ENCODE measurements at regions not wholly inside any gene's neighbourhood (a gene's known extent, or its start where the extent isn't known, plus 50 kb on each side); places are given as distances from the start of the nearest gene placed in this dataset.

- Histone ChIP-seq H3K27me3 (no peaks in the 10 kb centered on the region), H3K9me3 (no peaks in the 10 kb centered on the region), H3K4me1 (no peaks in the 10 kb centered on the region), H3K4me3 (no peak overlapping the region), H3K27ac (no peak overlapping the region), H3K36me3 (no peaks in the 10 kb centered on the region)
- no peak for ATAC-seq
- intact Hi-C loops (cut with DNase I) = no loop called here
- no peak for DNase-seq
- whole genome bisulfite sequencing (ENCODE audit: insufficient coverage, low coverage, low lambda C conversion rate, missing lambda C conversion rate) = 84% methylated on average over 5 of the region's 6 CpGs
- TF ChIP-seq POLR2A (IDR thresholded peaks at IDR 0.05) = no peak
- TF ChIP-seq CTCF (IDR thresholded peaks at IDR 0.05) = no peak
Observed at GRCh38 chr20:55567826-55568225, 437.5 kb downstream of the CBLN4 start.

GRCh38 chr20:55565096-55565773 lies 440.1 kb downstream of the CBLN4 start:
- H3K27ac ChIP-seq = no peak overlapping the region
- ATAC-seq (no peak), DNase-seq (no peak)
- no peaks in the 10 kb centered on the region for H3K4me1 ChIP-seq
- intact Hi-C loops (cut with DNase I) = no loop called here
- H3K4me3 ChIP-seq = no peak overlapping the region
- 60% methylated on average over 5 of the region's 5 CpGs for WGBS (ENCODE audit: insufficient coverage, low coverage, low lambda C conversion rate, missing lambda C conversion rate)
- H3K9me3 ChIP-seq = no peaks in the 10 kb centered on the region
- no peaks in the 10 kb centered on the region for H3K27me3 ChIP-seq
- TF ChIP-seq CTCF (IDR thresholded peaks at IDR 0.05) (no peak), POLR2A (IDR thresholded peaks at IDR 0.05) (no peak)
- no peaks in the 10 kb centered on the region for H3K36me3 ChIP-seq

GRCh38 chr20:55561259-55561658 lies 444.1 kb downstream of the CBLN4 start:
- WGBS (ENCODE audit: insufficient coverage, low coverage, low lambda C conversion rate, missing lambda C conversion rate) = 74% methylated on average over 3 of the region's 3 CpGs
- intact Hi-C loops (cut with DNase I) = no loop called here
- no peaks in the 10 kb centered on the region for H3K4me1 ChIP-seq
- no peaks in the 10 kb centered on the region for H3K27me3 ChIP-seq
- H3K36me3 ChIP-seq = no peaks in the 10 kb centered on the region
- DNase-seq (no peak), ATAC-seq (no peak)
- no peak overlapping the region for H3K27ac ChIP-seq
- H3K4me3 ChIP-seq = no peak overlapping the region
- TF ChIP-seq CTCF (IDR thresholded peaks at IDR 0.05) = no peak
- no peak for TF ChIP-seq POLR2A (IDR thresholded peaks at IDR 0.05)
- H3K9me3 ChIP-seq = no peaks in the 10 kb centered on the region

- H3K4me1 ChIP-seq = no peaks in the 10 kb centered on the region
- ATAC-seq (no peak), DNase-seq (no peak)
- H3K4me3 ChIP-seq = no peak overlapping the region
- intact Hi-C loops (cut with DNase I) = no loop called here
- H3K36me3 ChIP-seq = no peaks in the 10 kb centered on the region
- TF ChIP-seq POLR2A (IDR thresholded peaks at IDR 0.05) (no peak), CTCF (IDR thresholded peaks at IDR 0.05) (no peak)
- H3K27me3 ChIP-seq = no peaks in the 10 kb centered on the region
- H3K9me3 ChIP-seq = no peaks in the 10 kb centered on the region
- H3K27ac ChIP-seq = no peak overlapping the region
- 53% methylated on average over 2 of the region's 2 CpGs for WGBS (ENCODE audit: insufficient coverage, low coverage, low lambda C conversion rate, missing lambda C conversion rate)
Observed at GRCh38 chr20:55557191-55557590, 448.1 kb downstream of the CBLN4 start.
